Panc1 (cell line): ENCODE measurements at regions not wholly inside any gene's neighbourhood (a gene's known extent, or its start where the extent isn't known, plus 50 kb on each side); places are given as distances from the start of the nearest gene placed in this dataset.
"Not testable (repeated sequence)": the region's sequence is repeated elsewhere in the genome, so short reads cannot be mapped to it uniquely, and the experiment has no call there.

Experiments used
- POLR2AphosphoS5 ChIP-seq: IDR thresholded peaks from 2 replicates; pipeline ENCODE4 v1.6.1; 2012; ENCODE audit warnings: mild to moderate bottlenecking, low read depth, low read length, moderate library complexity
- TF ChIP-seq, protein P1 (sequence below): fragments of 450-650 bp; IDR thresholded peaks from 2 replicates; pipeline ENCODE4 v1.5.1; 2017; ENCODE audit warnings: mild to moderate bottlenecking
- TF ChIP-seq, protein P2 (sequence below), 2 experiments: IDR thresholded peaks; 2 replicates each; pipeline ENCODE4 v1.6.1; 2011 to 2012; ENCODE audit warnings: low read depth in 2 of 2, control low read depth in 1 of 2, low read length in 1 of 2, mild to moderate bottlenecking in 1 of 2, moderate library complexity in 1 of 2; ENCODE audit not compliant: insufficient read depth in 1 of 2

DNA sequence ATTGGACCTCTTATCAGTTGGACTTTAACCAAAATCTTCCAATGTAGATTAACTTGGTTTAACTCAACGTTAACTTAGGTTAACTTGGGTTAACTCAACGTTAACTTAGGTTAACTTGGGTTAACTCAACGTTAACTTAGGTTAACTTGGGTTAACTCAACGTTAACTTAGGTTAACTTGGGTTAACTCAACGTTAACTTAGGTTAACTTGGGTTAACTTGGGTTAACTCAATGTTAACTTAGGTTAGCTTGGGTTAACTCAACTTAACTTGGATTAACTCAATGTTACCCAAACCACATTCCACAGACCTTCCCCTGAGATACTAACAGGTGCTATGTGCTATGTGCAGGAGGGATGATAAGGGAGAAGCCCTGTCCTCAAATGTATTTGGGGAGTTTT, 306.9 kb upstream of the IL12A start:
- TF ChIP-seq POLR2AphosphoS5, result not testable (repeated sequence)
- TF ChIP-seq, protein P1, sequence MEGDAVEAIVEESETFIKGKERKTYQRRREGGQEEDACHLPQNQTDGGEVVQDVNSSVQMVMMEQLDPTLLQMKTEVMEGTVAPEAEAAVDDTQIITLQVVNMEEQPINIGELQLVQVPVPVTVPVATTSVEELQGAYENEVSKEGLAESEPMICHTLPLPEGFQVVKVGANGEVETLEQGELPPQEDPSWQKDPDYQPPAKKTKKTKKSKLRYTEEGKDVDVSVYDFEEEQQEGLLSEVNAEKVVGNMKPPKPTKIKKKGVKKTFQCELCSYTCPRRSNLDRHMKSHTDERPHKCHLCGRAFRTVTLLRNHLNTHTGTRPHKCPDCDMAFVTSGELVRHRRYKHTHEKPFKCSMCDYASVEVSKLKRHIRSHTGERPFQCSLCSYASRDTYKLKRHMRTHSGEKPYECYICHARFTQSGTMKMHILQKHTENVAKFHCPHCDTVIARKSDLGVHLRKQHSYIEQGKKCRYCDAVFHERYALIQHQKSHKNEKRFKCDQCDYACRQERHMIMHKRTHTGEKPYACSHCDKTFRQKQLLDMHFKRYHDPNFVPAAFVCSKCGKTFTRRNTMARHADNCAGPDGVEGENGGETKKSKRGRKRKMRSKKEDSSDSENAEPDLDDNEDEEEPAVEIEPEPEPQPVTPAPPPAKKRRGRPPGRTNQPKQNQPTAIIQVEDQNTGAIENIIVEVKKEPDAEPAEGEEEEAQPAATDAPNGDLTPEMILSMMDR, result not testable (repeated sequence)
- TF ChIP-seq, protein P2, sequence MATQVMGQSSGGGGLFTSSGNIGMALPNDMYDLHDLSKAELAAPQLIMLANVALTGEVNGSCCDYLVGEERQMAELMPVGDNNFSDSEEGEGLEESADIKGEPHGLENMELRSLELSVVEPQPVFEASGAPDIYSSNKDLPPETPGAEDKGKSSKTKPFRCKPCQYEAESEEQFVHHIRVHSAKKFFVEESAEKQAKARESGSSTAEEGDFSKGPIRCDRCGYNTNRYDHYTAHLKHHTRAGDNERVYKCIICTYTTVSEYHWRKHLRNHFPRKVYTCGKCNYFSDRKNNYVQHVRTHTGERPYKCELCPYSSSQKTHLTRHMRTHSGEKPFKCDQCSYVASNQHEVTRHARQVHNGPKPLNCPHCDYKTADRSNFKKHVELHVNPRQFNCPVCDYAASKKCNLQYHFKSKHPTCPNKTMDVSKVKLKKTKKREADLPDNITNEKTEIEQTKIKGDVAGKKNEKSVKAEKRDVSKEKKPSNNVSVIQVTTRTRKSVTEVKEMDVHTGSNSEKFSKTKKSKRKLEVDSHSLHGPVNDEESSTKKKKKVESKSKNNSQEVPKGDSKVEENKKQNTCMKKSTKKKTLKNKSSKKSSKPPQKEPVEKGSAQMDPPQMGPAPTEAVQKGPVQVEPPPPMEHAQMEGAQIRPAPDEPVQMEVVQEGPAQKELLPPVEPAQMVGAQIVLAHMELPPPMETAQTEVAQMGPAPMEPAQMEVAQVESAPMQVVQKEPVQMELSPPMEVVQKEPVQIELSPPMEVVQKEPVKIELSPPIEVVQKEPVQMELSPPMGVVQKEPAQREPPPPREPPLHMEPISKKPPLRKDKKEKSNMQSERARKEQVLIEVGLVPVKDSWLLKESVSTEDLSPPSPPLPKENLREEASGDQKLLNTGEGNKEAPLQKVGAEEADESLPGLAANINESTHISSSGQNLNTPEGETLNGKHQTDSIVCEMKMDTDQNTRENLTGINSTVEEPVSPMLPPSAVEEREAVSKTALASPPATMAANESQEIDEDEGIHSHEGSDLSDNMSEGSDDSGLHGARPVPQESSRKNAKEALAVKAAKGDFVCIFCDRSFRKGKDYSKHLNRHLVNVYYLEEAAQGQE (IDR thresholded peaks at IDR 0.05; ENCODE audit: insufficient read depth in 1 of 2, low read depth in 2 of 2, low read length in 1 of 2), result not testable (repeated sequence)
